ENCODE measurements at regions not wholly inside any gene's neighbourhood (a gene's known extent, or its start where the extent isn't known, plus 50 kb on each side); places are given as distances from the start of the nearest gene placed in this dataset.

DNA sequence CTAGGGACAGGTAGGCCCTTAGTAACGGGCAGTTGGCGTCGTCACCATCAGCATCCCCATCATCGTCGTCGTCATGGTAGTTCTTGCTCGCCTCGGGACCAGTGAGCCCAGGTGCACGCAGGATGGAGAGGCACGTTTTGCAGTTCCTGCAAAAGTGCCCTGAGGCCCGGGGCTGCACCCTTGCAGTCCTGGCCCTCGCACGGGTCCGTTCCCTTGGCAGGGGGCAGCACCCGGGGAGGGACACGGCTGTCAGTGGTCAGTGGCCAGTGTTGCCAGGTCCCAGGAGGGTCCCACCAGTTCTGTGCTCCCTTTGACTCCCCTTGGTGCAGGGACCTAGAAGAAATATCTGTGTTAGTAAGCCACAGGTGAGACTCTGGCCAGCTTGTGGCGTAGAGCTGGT is 243.9 kb upstream of the CIBAR2 start:
- no peak for DNase-seq (ENCODE audit: low read depth)

DNA sequence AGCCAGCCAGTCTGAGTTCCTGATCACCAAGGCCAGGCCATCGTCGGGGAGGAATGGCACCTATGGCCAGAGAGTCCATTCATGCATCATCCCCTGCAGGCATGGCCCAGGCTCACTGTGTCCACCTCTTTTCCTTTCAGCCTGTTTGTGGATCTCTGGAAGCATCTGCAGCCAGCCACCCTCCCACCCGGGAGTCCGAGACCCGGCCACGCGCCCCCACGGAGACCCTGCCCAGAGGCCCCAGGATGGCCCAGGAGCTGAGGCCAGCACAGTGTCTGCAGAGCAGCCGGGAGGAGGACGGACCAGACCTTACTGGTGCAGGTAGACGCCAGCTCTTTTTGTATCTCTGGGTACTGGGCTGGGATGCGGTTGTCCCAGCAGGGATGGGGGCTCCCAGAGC is 245.1 kb upstream of the CIBAR2 start:
- DNase-seq (ENCODE audit: low read depth), result no peak

DNA sequence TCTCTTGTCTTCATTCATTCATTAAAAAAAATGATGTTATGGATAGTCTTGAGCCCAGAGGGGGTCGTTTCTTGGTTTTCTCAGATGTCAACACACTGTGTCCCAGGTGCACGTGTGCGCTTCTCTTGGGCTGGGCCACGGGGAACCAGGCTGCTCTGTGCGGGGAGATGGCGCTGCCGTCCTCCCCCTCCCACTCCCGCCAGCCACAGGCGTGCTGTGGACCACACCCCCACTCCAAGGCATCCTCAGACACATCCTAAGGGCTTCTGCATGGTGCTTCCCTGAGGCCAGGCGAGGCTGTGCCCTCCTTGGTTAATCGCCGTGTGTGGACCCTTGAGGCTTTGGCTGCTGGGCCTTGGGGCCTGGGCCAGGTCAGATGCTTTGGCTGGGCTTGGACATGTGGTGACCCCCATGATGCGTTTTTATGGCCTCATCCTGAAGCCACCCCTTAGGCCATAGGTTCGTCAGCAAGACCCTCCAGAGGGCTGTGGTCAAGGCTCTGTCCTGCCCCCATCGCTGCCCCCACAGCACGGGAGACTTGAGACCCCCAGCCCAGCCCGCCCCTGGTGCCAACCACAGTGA is 245.7 kb upstream of the CIBAR2 start:
- DNase-seq (ENCODE audit: low read depth), result no peak

DNA sequence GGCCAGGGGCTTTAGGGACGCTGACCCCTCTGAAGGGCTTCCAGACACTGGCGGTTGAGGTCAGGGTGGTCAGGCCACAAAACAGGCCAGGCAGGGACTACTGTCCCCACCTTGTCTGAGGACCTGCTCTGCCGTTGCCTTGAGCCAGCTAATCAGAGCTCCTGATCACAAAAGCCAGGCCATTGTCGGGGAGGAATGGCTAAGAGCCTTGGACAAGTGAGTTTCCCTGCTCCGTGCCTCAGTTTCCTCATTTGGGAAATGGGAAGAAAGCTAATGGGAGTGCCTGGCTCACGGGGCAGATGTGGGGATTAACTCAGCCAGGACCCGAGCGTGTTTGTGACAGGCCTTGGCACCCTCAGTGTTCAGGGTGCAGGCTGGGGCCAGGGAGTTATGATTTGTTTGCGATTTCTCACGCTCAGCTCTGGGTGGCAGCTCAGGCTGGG is 246.5 kb upstream of the CIBAR2 start:
- DNase-seq (ENCODE audit: low read depth), result no peak

DNA sequence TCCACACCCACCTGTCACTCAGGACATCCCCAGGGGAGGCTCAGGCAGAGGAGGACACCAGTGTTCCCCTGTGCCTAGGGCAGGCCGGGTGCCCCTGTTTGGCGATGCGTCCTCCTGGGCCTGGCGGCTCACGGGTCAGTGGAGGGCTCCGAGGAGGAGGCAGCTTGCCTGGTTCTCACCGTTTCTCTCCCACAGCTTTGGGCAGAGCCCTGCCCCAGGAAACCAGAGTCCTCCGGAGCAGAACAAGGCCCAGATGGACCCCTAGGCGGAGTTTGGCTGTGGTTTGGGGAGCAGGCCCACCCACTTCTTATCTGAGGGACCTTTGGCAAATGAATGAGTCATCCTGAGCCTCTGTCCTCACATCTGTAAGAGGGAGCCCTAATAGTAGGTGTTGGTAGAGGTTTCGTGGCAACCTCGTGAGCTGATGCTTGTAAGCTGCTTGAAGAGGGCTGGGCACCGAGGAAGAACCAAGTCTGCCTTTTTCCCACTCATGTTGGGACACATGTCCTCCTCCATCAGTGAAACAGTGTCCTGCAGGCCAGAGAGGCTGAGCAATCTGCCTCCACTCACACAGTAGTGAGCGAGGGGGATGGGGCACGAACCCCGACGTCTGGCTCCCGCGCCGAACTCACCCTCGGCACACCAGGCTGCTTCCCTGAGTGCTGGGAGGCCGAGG is 247.0 kb upstream of the CIBAR2 start:
- DNase-seq (ENCODE audit: low read depth), result no peak

DNA sequence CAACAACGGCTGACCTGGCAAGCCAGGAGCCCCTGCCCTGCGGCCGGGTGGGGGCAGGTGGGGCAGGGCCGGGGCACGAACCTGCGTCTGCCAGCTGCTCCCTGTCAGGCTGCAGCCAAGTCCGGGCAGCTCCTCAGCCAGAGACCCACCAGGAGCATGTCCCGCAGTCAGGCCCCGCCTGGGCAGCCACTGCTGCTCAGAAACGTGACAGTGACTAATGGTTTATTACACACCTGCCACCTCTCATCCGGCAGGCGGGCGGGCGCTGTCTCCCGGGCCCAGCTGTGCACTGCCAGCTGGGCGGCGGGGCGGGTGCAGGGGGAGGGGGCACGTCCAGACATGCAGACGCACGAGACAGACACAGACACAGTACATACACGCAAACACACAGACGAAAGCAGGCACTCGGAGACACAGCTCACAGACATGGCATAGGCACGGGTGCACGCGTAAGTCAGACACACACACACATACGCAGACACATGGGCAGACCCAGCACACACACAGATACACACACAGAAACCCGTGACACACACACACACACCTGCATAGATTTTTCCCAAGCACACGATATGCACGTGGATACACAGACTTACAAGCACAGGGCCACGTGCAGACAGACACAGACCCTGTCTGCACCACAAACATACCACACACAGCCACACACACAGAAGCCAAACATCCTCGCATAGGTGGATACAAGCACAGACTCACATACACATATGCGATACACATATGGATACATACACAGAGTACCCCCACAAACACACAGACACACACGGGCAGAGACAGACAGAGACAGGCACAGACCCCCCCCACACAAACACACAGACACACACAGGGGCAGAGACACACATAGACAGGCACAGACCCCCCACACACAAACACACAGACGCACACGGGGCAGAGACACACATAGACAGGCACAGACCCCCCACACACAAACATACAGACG is 248.3 kb upstream of the CIBAR2 start:
- DNase-seq (ENCODE audit: low read depth), result peak; percentile 92

DNA sequence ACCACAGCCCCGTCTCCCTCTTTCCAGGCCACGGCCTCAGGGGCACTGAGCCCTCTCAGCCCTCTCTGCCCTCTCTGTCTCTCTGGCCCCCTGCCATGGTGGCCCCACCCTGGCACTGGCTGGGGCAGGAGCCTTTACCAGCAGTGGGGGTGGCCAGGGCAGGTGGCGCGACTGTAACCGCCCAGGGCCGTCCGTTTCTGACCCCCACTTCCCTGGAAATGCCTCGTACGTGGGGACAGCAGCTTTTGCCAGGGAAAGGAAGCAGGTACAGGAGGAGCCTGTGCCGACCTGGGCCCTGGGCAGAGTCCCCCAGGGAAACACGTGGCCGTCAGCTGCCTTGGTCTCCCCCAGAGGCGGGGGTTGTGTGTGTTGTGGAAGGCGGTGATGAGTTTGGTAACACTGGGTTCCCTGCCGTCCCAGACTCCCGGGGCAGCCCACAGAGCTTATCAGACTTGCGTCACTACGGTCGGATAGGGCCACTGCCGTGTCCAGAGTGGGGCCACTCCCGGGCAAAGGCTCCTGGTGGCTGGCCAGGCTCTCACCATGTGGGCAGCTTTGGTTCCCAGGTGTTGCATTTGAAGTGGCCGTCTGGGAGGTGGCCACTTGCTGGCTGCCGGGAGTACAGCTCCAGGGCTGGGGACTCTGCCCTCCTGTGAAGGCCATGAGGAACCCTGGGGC is 249.3 kb upstream of the CIBAR2 start:
- no peak for DNase-seq (ENCODE audit: low read depth)

DNA sequence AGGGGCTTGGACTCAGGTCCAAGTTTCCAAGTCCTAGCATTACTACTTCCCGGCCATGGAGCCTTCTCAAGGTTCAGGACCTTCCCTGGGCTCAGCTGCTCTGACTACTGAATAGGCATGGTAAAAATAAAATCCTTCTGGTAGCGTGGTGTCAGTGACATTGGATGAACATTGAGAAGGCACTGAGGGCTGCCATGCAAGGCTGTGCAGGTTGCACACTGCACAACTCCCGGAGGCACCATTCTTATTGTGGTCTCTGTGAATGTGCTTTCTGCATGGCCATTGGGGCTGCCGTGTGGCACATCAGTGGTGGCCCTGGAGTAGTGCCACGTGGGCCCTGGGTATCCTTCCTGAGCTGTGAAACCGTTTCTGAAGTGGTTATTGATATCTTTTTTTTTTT is 250.2 kb upstream of the CIBAR2 start:
- no peak for DNase-seq (ENCODE audit: low read depth)

DNA sequence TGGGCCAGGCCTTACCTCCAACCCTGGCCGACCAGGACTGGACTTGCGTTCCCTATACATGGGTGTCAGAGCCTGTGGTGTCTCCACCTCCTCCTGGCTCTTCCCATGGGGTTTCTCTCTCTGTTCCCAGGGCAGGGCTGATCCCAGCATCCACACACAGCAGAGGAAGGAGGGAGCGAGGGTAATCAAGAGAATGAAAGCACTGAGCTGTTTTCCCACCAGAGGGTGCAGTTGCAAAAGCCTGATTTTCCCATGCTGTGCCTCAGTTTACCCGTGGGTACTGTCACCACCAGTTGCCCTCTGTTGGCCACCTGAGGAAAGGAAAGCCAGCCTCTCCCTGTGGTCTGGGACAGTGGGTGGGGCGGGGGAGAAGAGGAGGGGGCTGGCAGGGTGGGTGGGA is 249.7 kb upstream of the GSE1 start:
- no peak for DNase-seq (ENCODE audit: low read depth)

DNA sequence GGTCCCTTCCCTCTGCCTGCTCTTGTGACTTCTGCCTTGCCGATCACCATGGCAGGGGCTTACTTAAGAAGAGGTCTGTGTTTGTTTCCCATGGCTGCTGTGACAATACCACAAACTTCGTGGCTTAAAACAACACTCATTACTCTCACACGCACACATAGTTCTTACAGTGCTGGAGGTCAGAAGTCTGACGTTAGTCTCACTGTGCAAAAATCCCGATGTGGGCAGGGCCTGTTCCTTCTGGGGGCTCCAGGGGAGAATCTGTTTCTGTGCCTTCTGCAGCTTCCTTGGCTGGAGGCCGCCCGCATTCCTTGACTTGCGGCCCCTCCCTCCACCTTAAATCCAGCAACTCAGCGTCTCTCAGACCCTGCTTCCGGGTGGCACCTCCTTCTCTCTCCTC is 249.2 kb upstream of the GSE1 start:
- no peak for DNase-seq (ENCODE audit: low read depth)

DNA sequence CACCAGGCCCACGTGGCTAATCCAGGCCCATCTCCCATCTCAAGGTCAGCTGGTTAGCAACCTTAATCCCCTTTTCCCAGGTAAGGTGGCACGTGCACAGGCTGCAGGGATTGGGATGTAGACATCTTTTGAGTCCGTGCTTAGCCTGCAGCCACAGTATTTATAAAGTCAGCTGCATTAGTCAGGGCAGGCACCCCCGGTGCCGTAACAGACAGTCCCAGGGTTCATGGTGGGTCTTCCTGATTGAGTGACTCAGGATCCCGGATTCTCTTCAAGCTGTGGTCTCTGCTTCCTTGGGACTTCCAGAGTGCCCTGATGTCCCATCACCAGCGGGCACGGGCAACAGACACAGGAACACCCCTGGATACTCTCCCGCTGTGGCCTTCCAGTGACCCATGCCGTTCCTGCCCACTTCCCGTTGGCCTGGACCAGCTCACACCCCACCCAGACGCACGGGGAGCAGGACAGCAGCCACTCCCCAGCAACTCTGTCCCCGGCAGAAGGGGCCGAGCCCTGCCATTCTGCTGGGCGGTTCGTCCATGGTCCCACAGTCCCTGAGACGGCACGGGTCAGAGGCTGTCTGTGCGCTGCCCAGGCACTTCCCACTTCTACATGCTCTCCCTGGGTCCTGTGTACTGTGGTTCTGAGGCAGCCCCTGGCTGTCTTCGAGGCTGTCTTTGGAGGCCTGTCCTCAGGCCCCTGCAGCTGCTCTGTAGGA is 248.6 kb upstream of the GSE1 start:
- DNase-seq (ENCODE audit: low read depth), result no peak

DNA sequence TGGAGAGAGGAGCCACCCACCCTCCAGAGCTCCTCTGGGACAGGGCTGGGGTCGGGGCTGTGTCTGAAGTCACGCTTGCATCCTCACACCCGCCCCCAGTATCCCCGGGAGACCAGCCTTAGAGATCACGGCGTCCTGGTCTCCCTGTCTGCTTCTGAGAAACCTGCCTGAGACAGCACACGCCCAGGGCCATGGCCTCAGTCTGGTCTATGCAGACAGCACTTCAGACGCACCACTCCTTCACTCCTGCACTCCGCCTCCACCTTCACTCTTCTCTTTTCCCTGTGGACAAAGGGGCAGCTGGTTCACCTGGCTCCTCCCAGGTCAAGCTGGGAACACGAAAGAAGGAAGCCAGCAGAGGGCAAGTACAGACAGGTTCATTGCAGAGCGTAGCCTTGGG is 248.0 kb upstream of the GSE1 start:
- no peak for DNase-seq (ENCODE audit: low read depth)

DNA sequence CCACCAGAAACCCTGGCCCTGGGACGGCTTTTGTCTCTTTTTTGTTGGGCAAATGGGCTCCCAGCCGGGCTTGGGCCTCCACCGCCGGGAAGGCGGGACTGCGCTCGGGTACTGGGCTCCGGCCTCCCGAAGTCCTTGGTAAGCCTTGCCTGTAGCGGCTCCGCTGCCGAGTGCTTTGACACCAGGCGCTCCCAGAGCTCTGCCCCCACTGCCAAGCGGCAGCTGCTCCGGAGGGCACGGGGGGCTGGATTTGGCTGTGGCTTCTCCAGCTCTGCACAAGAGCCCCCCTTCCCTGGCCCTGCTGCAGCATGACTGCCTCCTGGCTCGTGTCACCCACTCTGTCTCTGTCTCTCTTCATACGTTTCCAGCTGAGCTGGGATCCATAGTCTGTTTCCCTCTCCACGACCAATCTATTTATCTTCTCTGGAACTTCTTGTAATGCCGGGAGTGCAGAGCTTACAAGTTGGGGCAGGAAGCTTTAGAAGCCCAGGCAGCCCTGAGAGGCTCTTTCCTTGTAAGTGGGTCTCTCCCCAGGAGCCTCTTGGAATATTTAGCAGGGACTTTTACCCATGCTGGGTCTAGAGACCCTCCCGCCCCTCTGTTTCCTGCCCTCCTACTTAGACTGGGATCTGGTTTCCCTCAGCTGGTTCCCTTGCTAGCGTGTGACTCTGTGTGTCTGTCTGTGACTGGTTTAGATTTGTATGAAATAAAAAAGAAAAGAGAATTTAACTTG is 246.9 kb upstream of the GSE1 start:
- no peak for DNase-seq (ENCODE audit: low read depth)

DNA sequence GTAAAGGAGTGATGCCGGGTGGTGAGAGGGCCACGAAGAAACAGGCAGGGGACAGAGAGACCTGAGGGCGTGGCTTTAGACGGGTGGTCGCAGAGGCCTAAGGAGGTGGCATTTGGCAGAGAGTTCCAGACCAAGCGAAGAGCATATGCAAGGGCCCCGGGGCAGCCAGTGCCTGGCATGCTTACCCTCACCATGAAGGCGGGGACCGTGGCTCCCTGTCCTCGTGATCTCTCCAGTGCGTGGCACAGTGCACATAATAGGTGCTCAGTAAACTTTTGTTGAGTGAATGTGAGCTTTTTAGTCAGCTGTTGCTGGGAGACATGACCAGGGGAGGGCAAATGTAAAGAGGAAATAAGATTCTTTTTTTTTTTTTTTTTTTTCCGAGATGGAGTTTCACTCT is 245.6 kb upstream of the GSE1 start:
- DNase-seq (ENCODE audit: low read depth), result no peak

DNA sequence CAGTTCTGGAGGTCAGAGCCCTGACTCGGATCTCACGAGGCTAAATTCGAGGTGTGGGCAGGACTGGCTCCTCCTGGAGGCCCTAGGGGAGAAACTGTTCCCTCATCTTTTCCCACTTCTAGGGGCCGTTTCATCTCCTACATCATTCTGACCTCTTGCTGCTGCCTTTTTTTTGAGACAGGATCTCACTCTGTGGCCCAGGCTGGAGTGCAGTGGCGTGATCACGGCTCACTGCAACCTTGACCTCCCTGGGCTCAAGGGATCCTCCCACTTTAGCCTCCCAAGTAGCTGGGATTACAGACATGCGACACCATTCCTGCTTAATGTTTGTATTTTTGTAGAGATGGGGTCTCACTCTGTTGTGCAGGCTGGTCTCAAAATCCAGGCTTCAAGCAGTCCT is 244.1 kb upstream of the GSE1 start:
- no peak for DNase-seq (ENCODE audit: low read depth)

DNA sequence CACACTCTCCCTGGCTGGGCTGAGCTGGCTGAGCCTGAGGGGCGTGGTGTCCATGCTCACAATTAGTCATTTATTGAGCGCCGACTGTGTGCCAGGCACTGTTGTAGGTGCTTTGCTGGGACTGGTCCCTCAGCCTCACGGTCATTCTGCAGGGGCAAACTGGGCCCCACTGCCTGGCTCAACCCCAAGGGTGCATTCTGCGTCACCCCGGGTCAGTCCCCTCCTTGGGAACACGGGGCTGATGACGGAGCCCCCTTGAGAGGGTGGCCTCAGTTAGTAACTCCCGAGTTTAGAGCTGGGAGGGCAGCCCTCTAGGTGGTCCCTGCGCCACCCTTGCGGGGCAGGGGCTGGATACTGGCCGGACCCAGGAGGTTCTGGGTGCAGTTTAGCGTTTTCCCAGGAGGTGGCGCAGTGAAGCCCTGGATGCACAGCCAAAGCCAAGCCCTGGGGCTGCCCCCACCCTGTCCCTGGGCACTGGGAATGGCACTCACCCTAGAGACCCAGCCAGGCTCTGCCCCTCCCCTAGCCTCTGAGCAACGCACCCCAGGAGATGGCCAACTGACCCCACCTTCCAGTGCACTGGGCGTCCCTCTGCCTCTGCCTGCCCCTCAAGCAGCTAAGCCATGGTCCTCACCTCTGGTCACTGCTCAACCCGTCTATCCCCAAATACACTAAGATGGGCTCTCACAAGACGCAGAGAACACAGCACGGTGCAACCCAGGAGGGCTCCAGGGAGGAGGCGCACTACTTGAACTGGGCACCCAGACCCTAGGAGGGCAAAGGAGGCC is 243.2 kb upstream of the GSE1 start:
- peak; percentile 52 for DNase-seq (ENCODE audit: low read depth)

DNA sequence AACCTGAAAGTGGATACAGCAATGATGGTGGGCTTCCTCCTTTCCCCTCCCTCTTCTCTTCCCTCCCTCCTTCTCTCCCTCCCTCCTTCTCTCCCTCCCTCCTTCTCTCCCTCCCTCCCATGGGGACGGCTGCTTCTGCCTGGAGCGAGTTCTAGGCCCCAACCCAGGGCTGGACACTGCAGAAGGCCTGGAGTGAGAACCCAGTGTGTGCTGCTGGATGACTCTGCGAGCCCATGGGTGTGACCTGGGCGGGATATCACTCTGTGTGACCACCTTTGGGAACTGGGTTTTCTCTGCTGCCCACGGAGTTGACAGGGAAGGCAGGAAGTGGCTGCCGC is 242.6 kb upstream of the GSE1 start:
- DNase-seq (ENCODE audit: low read depth), result no peak

DNA sequence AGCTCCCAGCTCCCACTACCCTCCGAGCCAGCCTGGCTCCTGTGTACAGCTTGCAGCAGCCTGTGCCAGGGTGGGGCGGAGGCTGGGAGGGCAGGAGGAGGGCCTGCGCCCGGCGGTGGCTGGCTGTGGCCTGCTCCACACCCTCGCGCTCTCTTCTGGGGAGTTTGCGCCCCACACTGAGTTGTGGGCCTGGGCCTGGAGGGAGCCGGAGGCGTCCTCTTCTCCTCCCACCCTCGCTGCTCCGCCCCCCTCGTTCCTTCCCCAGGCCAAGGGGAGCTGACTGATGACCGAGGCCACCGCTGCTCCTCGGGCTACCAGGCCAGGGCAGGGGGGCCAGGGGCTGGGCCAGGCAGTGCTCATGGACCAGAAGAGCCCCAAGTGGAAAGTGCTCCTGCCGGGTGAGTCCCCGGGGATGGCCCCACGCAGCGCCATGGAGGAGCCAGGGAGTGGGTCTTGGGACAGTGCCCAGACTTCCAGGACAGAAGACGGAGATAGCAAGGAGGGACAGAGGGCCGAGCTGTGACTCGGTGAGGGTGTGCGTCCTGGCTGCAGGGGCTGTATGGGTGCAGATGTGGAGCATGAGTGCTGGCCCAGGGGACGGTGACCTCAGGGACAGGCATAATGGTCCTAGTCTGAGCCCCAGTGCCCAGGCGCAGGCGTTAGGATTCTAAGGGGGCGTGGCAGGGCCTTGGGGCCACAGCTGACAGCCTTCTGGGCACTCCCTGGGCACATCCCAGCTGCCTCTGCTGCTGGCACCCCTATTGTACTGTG is 242.1 kb upstream of the GSE1 start:
- DNase-seq (ENCODE audit: low read depth), result peak; percentile 63

DNA sequence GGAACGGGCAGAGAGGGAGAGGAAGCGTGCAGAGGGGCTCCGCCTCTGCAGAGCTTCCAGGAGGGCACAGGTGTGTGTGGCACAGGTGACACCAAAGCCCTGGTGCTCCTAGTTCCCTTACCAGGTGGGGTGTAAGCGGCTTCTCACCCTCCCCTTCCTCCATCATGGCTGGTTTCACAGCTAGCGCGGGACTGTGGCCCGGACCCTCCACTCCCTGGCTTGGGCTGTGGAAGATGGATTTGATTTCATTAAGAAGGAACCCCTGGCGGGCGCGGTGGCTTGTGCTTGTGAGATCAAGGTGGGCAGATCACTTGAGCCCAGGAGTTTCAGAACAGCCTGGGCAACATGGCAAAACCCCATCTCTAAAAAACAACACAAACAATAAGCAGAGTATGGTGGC is 241.2 kb upstream of the GSE1 start:
- no peak for DNase-seq (ENCODE audit: low read depth)
